GM19397 (cell line): ENCODE measurements at regions not wholly inside any gene's neighbourhood (a gene's known extent, or its start where the extent isn't known, plus 50 kb on each side); places are given as distances from the start of the nearest gene placed in this dataset.

Experiments
- ATAC-seq: cut with Tn5 transposase; IDR thresholded peaks from one replicate; pipeline ENCODE4 v1.9.1; 2021; ENCODE audit warnings: mild to moderate bottlenecking, moderate library complexity; ENCODE audit not compliant: unreplicated experiment

- no peak for ATAC-seq
Observed at GRCh38 chr2:198712485-198712884, 745.3 kb downstream of the SATB2 start.

- ATAC-seq: no peak
Observed at GRCh38 chr2:198711484-198711883, 746.3 kb downstream of the SATB2 start.

GRCh38 chr2:198710562-198710961, 747.2 kb downstream of the SATB2 start:
- ATAC-seq: no peak

GRCh38 chr2:198706476-198707082, 751.2 kb downstream of the SATB2 start:
- ATAC-seq: no peak

- no peak for ATAC-seq
Observed at GRCh38 chr2:198703281-198703680, 754.5 kb downstream of the SATB2 start.

GRCh38 chr2:198702796-198703195, 754.9 kb downstream of the SATB2 start:
- ATAC-seq: no peak

GRCh38 chr2:198701481-198701880, 756.3 kb downstream of the SATB2 start:
- no peak for ATAC-seq

GRCh38 chr2:198700319-198700718, 757.4 kb downstream of the SATB2 start:
- no peak for ATAC-seq

- no peak for ATAC-seq
Observed at GRCh38 chr2:198698230-198698629, 759.5 kb downstream of the SATB2 start.

- ATAC-seq: no peak
Observed at GRCh38 chr2:198697794-198698193, 759.9 kb downstream of the SATB2 start.

GRCh38 chr2:198697218-198697617, 760.5 kb downstream of the SATB2 start:
- ATAC-seq: no peak

GRCh38 chr2:198695879-198696278, 761.9 kb downstream of the SATB2 start:
- no peak for ATAC-seq

- no peak for ATAC-seq
Observed at GRCh38 chr2:198692907-198693510, 764.7 kb downstream of the SATB2 start.

- ATAC-seq: no peak
Observed at GRCh38 chr2:198691236-198691635, 766.5 kb downstream of the SATB2 start.

- ATAC-seq: no peak
Observed at GRCh38 chr2:198664321-198664720, 793.4 kb downstream of the SATB2 start.

- ATAC-seq: no peak
Observed at GRCh38 chr2:198662905-198663304, 794.8 kb downstream of the SATB2 start.

GRCh38 chr2:198660501-198660900, 797.2 kb downstream of the SATB2 start:
- ATAC-seq: no peak

- no peak for ATAC-seq
Observed at GRCh38 chr2:198659096-198659870, 798.5 kb downstream of the SATB2 start.

- ATAC-seq: no peak
Observed at GRCh38 chr2:198657512-198658121, 800.1 kb downstream of the SATB2 start.

GRCh38 chr2:198656869-198657268, 800.9 kb downstream of the SATB2 start:
- no peak for ATAC-seq

GRCh38 chr2:198654646-198655045, 803.1 kb downstream of the SATB2 start:
- no peak for ATAC-seq

GRCh38 chr2:198653311-198653710, 804.4 kb downstream of the SATB2 start:
- ATAC-seq: no peak
